GM23338 (cell line): ENCODE measurements at regions not wholly inside any gene's neighbourhood (a gene's known extent, or its start where the extent isn't known, plus 50 kb on each side); places are given as distances from the start of the nearest gene placed in this dataset.

Source experiments
- ETS1 ChIP-seq: IDR thresholded peaks from 2 replicates; pipeline ENCODE4 v1.6.1; 2016; ENCODE audit warnings: antibody characterized with exemption
- EZH2 ChIP-seq: fragments of 200-600 bp; sonication (generic); IDR thresholded peaks from one replicate; pipeline ENCODE4 v1.8.0; 2017; ENCODE audit warnings: antibody characterized with exemption, mild to moderate bottlenecking, low read depth; ENCODE audit not compliant: unreplicated experiment
- EZH2phosphoT487 ChIP-seq: fragments of 200-600 bp; sonication (generic); IDR thresholded peaks from one replicate; pipeline ENCODE4 v1.8.1; 2018; ENCODE audit warnings: antibody characterized with exemption; ENCODE audit not compliant: unreplicated experiment
- POLR2AphosphoS5 ChIP-seq: IDR thresholded peaks from 2 replicates; pipeline ENCODE4 v1.6.1; 2016; ENCODE audit warnings: antibody characterized with exemption, low read depth
- TF ChIP-seq, protein P1 (sequence below): IDR thresholded peaks from one replicate; pipeline ENCODE4 v1.6.1; 2018; ENCODE audit warnings: antibody characterized with exemption; ENCODE audit not compliant: unreplicated experiment
- TF ChIP-seq, protein P2 (sequence below), 2 experiments: fragments of 200-600 bp in 1 of 2; sonication (generic) in 1 of 2; conservative IDR thresholded peaks; 2 replicates each; pipeline versions ENCODE4 v1.5.1 to v1.6.1; 2016 to 2017; ENCODE audit warnings: antibody characterized with exemption in 2 of 2, low read depth in 2 of 2, mild to moderate bottlenecking in 2 of 2, moderate library complexity in 1 of 2

DNA sequence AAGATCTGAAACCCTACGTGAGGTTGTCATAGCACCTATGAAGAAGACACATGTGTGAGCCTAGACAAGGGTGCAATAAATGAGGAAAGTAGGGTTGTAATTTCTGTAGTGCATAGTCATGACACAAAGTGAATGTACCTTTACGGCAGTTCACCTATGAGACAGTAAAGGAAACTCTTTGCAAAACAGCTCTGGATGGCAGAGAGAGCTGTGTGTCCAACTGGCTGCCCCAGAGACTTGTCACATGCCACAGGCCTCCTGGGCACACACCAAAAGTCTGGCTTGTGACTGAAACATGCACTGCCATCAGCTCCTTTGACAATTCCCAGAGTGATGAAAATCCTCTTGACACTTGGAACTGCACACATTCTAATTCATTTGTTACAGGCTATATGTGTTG is 90.7 kb upstream of the NAMPT start:
- TF ChIP-seq, protein P1, sequence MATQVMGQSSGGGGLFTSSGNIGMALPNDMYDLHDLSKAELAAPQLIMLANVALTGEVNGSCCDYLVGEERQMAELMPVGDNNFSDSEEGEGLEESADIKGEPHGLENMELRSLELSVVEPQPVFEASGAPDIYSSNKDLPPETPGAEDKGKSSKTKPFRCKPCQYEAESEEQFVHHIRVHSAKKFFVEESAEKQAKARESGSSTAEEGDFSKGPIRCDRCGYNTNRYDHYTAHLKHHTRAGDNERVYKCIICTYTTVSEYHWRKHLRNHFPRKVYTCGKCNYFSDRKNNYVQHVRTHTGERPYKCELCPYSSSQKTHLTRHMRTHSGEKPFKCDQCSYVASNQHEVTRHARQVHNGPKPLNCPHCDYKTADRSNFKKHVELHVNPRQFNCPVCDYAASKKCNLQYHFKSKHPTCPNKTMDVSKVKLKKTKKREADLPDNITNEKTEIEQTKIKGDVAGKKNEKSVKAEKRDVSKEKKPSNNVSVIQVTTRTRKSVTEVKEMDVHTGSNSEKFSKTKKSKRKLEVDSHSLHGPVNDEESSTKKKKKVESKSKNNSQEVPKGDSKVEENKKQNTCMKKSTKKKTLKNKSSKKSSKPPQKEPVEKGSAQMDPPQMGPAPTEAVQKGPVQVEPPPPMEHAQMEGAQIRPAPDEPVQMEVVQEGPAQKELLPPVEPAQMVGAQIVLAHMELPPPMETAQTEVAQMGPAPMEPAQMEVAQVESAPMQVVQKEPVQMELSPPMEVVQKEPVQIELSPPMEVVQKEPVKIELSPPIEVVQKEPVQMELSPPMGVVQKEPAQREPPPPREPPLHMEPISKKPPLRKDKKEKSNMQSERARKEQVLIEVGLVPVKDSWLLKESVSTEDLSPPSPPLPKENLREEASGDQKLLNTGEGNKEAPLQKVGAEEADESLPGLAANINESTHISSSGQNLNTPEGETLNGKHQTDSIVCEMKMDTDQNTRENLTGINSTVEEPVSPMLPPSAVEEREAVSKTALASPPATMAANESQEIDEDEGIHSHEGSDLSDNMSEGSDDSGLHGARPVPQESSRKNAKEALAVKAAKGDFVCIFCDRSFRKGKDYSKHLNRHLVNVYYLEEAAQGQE = no peak
- TF ChIP-seq ETS1 (no peak), EZH2 (no peak), EZH2phosphoT487 (no peak), POLR2AphosphoS5 (no peak)
- TF ChIP-seq, protein P2, sequence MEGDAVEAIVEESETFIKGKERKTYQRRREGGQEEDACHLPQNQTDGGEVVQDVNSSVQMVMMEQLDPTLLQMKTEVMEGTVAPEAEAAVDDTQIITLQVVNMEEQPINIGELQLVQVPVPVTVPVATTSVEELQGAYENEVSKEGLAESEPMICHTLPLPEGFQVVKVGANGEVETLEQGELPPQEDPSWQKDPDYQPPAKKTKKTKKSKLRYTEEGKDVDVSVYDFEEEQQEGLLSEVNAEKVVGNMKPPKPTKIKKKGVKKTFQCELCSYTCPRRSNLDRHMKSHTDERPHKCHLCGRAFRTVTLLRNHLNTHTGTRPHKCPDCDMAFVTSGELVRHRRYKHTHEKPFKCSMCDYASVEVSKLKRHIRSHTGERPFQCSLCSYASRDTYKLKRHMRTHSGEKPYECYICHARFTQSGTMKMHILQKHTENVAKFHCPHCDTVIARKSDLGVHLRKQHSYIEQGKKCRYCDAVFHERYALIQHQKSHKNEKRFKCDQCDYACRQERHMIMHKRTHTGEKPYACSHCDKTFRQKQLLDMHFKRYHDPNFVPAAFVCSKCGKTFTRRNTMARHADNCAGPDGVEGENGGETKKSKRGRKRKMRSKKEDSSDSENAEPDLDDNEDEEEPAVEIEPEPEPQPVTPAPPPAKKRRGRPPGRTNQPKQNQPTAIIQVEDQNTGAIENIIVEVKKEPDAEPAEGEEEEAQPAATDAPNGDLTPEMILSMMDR (conservative IDR thresholded peaks at IDR 0.05; ENCODE audit: low read depth in 2 of 2) = no peak
